ENCODE measurements at regions not wholly inside any gene's neighbourhood (a gene's known extent, or its start where the extent isn't known, plus 50 kb on each side); places are given as distances from the start of the nearest gene placed in this dataset.

DNA sequence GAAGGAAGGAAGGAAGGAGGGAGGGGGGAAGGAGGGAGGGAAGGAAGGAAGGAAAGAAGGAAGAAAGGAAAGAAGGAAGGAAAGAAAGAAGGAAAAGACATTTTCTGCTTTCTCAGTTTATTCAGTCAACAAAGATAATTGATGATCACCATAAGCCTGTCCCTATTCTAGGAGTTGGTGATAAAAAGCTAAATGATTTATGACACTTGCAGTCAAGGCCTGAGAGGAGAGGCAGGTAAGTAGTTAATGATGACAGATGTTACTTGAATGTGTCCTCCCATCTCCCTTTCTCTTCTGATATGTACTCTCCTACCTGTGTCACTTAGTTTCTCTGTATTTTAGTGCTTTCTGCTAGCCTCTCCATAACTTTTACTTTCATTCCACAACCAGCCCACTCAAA is 141.3 kb downstream of the SLITRK6 start:
- TF ChIP-seq IRF1 (CRISPR knock-in tag; IDR thresholded peaks at IDR 0.05) (no peak), NR3C1 (CRISPR knock-in tag; conservative IDR thresholded peaks at IDR 0.05; ENCODE audit: low read depth) (no peak), TP53 (CRISPR knock-in tag; IDR thresholded peaks at IDR 0.05) (no peak), CTCF (IDR thresholded peaks at IDR 0.05) (no peak), TCF7 (CRISPR knock-in tag; IDR thresholded peaks at IDR 0.05; ENCODE audit: low read depth) (no peak), TEAD4 (CRISPR knock-in tag; IDR thresholded peaks at IDR 0.05) (no peak), CBFB (CRISPR knock-in tag; IDR thresholded peaks at IDR 0.05; ENCODE audit: low read depth) (no peak)
- TF ChIP-seq, protein P1, sequence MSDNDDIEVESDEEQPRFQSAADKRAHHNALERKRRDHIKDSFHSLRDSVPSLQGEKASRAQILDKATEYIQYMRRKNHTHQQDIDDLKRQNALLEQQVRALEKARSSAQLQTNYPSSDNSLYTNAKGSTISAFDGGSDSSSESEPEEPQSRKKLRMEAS (CRISPR knock-in tag; IDR thresholded peaks at IDR 0.05): no peak
- TF ChIP-seq, protein P2, sequence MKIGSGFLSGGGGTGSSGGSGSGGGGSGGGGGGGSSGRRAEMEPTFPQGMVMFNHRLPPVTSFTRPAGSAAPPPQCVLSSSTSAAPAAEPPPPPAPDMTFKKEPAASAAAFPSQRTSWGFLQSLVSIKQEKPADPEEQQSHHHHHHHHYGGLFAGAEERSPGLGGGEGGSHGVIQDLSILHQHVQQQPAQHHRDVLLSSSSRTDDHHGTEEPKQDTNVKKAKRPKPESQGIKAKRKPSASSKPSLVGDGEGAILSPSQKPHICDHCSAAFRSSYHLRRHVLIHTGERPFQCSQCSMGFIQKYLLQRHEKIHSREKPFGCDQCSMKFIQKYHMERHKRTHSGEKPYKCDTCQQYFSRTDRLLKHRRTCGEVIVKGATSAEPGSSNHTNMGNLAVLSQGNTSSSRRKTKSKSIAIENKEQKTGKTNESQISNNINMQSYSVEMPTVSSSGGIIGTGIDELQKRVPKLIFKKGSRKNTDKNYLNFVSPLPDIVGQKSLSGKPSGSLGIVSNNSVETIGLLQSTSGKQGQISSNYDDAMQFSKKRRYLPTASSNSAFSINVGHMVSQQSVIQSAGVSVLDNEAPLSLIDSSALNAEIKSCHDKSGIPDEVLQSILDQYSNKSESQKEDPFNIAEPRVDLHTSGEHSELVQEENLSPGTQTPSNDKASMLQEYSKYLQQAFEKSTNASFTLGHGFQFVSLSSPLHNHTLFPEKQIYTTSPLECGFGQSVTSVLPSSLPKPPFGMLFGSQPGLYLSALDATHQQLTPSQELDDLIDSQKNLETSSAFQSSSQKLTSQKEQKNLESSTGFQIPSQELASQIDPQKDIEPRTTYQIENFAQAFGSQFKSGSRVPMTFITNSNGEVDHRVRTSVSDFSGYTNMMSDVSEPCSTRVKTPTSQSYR (CRISPR knock-in tag; IDR thresholded peaks at IDR 0.05): no peak
